B cell (primary cell): ENCODE measurements at regions not wholly inside any gene's neighbourhood (a gene's known extent, or its start where the extent isn't known, plus 50 kb on each side); places are given as distances from the start of the nearest gene placed in this dataset.

Source experiments
- CTCF ChIP-seq: fragments of 200-600 bp; IDR thresholded peaks from one replicate; pipeline ENCODE4 v1.8.0; 2022; ENCODE audit warnings: antibody characterized with exemption, mild to moderate bottlenecking
- EZH2 ChIP-seq: IDR thresholded peaks from 2 replicates; pipeline ENCODE4 v1.6.1; 2012; ENCODE audit warnings: borderline replicate concordance, low read depth, mild to moderate bottlenecking, moderate library complexity, low read length; ENCODE audit not compliant: insufficient read depth, poor library complexity, severe bottlenecking

GRCh38 chr12:131218026-131218922 is 264.6 kb downstream of the ADGRD1 start:
- TF ChIP-seq CTCF, result no peak
- no peak for TF ChIP-seq EZH2
